ENCODE measurements at regions not wholly inside any gene's neighbourhood (a gene's known extent, or its start where the extent isn't known, plus 50 kb on each side); places are given as distances from the start of the nearest gene placed in this dataset.

DNA sequence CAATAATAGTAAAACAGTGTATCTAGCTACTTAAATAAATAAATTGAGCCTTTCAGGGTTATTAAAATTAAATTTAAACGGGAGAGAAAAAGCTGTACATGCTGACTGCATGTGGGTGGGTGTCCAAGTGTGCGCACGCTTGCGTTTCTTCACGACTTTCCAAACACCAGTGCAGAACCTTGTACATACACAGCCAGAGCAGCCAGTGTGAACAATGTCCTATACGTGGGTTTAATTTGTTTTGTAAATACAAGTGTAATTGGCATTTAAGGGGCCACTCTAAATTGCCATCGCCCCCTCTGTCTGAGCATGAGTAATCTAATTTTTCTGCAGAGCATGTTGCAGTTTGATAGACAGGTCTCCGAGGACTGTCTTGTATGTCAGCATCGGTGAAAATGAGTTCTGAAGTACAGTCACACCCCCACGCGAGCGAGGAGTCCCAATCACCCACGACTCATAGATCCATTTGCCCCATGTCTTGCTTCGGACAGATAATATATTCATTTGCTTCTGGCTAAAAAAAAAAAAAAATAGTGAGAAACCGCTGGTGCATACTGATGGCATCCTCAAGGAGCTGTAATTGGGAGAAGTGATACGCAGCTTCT, 121.8 kb upstream of the ARRDC4 start:
- Histone ChIP-seq H3K4me1 (ENCODE audit: control insufficient read depth, insufficient read depth, low read length, unreplicated experiment) (no peaks in the 10 kb centered on the region), H3K27me3 (ENCODE audit: insufficient read depth, low read length) (no peaks in the 10 kb centered on the region), H2AFZ (ENCODE audit: low read length, unreplicated experiment) (no peak overlapping the region), H3K4me3 (ENCODE audit: low read depth, low read length) (no peak overlapping the region), H3K36me3 (ENCODE audit: insufficient read depth, low read length) (no peaks in the 10 kb centered on the region), H3K79me2 (ENCODE audit: control insufficient read depth, insufficient read depth, low read length, unreplicated experiment) (no peaks in the 10 kb centered on the region), H3K27ac (ENCODE audit: low read depth, low read length) (no peak overlapping the region)

DNA sequence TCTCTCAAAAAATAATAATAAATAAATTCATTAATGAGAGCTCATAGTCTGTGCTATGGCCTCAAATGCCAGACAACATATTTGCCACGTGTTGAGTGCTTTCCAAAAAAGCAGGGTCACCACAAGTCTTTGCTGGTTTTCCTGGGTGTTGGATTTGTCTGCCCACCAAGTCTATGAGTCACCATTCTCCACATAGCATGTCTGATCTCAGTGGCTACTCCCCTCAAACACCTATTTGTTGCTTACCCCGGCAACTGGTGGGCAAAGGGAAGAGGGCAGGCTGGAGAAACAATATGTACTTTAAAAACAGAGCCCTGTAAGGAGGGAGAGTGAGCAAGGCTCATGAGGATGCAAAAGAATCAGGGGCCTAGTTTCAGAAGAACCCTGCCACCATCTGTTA, 120.0 kb upstream of the ARRDC4 start:
- no peaks in the 10 kb centered on the region for H3K36me3 ChIP-seq (ENCODE audit: insufficient read depth, low read length)
- H3K27me3 ChIP-seq (ENCODE audit: insufficient read depth, low read length): no peaks in the 10 kb centered on the region
- no peak overlapping the region for H2AFZ ChIP-seq (ENCODE audit: low read length, unreplicated experiment)
- no peaks in the 10 kb centered on the region for H3K79me2 ChIP-seq (ENCODE audit: control insufficient read depth, insufficient read depth, low read length, unreplicated experiment)
- H3K27ac ChIP-seq (ENCODE audit: low read depth, low read length): no peak overlapping the region
- no peak overlapping the region for H3K4me3 ChIP-seq (ENCODE audit: low read depth, low read length)
- no peaks in the 10 kb centered on the region for H3K4me1 ChIP-seq (ENCODE audit: control insufficient read depth, insufficient read depth, low read length, unreplicated experiment)

DNA sequence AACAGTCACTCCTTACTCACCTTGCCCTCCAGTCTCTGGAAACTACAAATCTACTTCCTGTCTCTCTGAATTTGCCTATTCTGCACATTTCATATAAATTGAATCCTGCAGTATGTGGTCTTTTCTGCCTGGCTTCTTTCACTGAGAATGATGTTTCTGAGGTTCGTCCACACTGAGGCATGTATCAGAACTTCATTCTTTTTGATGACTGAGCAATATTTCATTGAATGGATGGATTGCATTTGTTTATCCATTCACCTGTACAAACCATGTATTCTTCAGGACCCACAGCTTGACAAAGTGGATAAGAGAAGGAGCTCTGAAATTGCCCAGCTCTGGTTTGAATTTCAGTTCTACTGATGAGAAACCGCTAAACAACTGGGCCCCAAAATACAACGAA, 118.9 kb upstream of the ARRDC4 start:
- Histone ChIP-seq H3K79me2 (ENCODE audit: control insufficient read depth, insufficient read depth, low read length, unreplicated experiment) (no peaks in the 10 kb centered on the region), H2AFZ (ENCODE audit: low read length, unreplicated experiment) (no peak overlapping the region), H3K27ac (ENCODE audit: low read depth, low read length) (no peak overlapping the region), H3K4me1 (ENCODE audit: control insufficient read depth, insufficient read depth, low read length, unreplicated experiment) (no peaks in the 10 kb centered on the region), H3K36me3 (ENCODE audit: insufficient read depth, low read length) (no peaks in the 10 kb centered on the region), H3K27me3 (ENCODE audit: insufficient read depth, low read length) (no peaks in the 10 kb centered on the region), H3K4me3 (ENCODE audit: low read depth, low read length) (no peak overlapping the region)

GRCh38 chr15:97849183-97849582, 111.3 kb upstream of the ARRDC4 start:
- no peaks in the 10 kb centered on the region for H3K27me3 ChIP-seq (ENCODE audit: insufficient read depth, low read length)
- no peaks in the 10 kb centered on the region for H3K4me1 ChIP-seq (ENCODE audit: control insufficient read depth, insufficient read depth, low read length, unreplicated experiment)
- no peak overlapping the region for H3K4me3 ChIP-seq (ENCODE audit: low read depth, low read length)
- H2AFZ ChIP-seq (ENCODE audit: low read length, unreplicated experiment): no peak overlapping the region
- H3K36me3 ChIP-seq (ENCODE audit: insufficient read depth, low read length): no peaks in the 10 kb centered on the region
- H3K79me2 ChIP-seq (ENCODE audit: control insufficient read depth, insufficient read depth, low read length, unreplicated experiment): no peaks in the 10 kb centered on the region
- no peak overlapping the region for H3K27ac ChIP-seq (ENCODE audit: low read depth, low read length)

DNA sequence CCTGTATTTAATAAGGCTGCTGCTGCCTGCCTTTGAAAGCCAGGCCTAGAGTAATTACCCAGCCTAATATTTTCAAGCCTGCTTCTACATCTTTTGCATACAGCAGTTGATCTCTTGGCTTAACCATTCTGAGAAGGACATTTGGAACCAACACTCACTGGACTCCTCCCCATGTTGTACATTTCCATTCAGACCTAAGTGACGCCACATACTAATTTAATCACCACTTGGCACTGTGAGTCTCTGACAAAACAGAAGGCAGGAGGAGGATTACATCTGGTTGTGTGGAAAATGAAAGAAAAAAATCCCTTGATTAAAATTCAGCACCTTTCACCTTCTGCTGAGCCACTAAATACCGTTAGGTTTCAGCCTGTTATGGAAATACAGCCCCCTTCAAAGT, 102.2 kb upstream of the ARRDC4 start:
- Histone ChIP-seq H3K4me1 (ENCODE audit: control insufficient read depth, insufficient read depth, low read length, unreplicated experiment) (no peaks in the 10 kb centered on the region), H2AFZ (ENCODE audit: low read length, unreplicated experiment) (no peak overlapping the region), H3K4me3 (ENCODE audit: low read depth, low read length) (no peak overlapping the region), H3K36me3 (ENCODE audit: insufficient read depth, low read length) (no peaks in the 10 kb centered on the region), H3K79me2 (ENCODE audit: control insufficient read depth, insufficient read depth, low read length, unreplicated experiment) (no peaks in the 10 kb centered on the region), H3K27ac (ENCODE audit: low read depth, low read length) (no peak overlapping the region), H3K27me3 (ENCODE audit: insufficient read depth, low read length) (no peaks in the 10 kb centered on the region)

GRCh38 chr15:97861529-97862260, 98.8 kb upstream of the ARRDC4 start:
- Histone ChIP-seq H3K4me3 (ENCODE audit: low read depth, low read length) (no peak overlapping the region), H3K36me3 (ENCODE audit: insufficient read depth, low read length) (no peaks in the 10 kb centered on the region), H3K4me1 (ENCODE audit: control insufficient read depth, insufficient read depth, low read length, unreplicated experiment) (no peaks in the 10 kb centered on the region), H3K79me2 (ENCODE audit: control insufficient read depth, insufficient read depth, low read length, unreplicated experiment) (no peaks in the 10 kb centered on the region), H2AFZ (ENCODE audit: low read length, unreplicated experiment) (no peak overlapping the region), H3K27me3 (ENCODE audit: insufficient read depth, low read length) (no peaks in the 10 kb centered on the region), H3K27ac (ENCODE audit: low read depth, low read length) (no peak overlapping the region)

DNA sequence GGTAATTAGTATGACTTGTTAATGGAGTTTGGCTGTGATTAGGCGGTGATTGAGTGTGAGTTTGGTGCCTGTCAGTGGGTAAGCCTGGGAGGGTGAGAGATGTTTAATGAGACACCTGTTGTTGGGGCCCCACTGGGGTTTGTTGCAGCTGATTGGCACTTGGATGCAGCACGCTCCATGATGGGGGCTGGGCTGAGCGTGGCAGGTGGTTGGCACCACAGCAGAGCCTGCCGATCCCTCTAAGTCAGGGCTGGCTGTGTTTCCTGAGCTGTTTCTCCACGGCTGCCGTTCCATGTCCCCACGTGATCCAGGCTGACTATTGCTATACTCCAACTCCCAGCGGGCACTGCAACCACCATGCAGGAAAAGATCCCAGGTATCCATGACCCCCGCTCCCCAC, 93.5 kb upstream of the ARRDC4 start:
- Histone ChIP-seq H3K36me3 (ENCODE audit: insufficient read depth, low read length) (no peaks in the 10 kb centered on the region), H3K27ac (ENCODE audit: low read depth, low read length) (no peak overlapping the region), H3K27me3 (ENCODE audit: insufficient read depth, low read length) (no peaks in the 10 kb centered on the region), H3K79me2 (ENCODE audit: control insufficient read depth, insufficient read depth, low read length, unreplicated experiment) (no peaks in the 10 kb centered on the region), H3K4me3 (ENCODE audit: low read depth, low read length) (no peak overlapping the region), H3K4me1 (ENCODE audit: control insufficient read depth, insufficient read depth, low read length, unreplicated experiment) (no peaks in the 10 kb centered on the region), H2AFZ (ENCODE audit: low read length, unreplicated experiment) (no peak overlapping the region)

DNA sequence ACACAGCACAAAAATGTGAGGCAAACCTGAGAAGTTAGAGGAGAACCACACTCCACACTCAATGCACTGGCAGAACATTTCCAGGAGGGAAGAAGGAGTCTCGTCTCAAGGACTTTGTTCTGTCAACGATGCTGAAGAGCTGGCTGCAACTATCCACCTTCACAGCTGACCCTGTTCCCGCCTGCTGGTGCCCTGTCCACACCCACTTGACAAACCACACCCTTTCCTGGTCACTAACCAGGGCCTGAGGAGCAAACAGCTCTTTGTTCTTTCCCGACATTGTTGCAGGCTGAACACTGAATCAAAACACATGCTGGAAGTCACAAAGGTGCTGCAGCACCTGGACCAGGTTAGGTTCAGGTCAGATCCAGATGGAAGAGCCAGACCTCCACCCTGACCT, 92.6 kb upstream of the ARRDC4 start:
- H3K27me3 ChIP-seq (ENCODE audit: insufficient read depth, low read length): no peaks in the 10 kb centered on the region
- H3K4me3 ChIP-seq (ENCODE audit: low read depth, low read length): no peak overlapping the region
- H2AFZ ChIP-seq (ENCODE audit: low read length, unreplicated experiment): no peak overlapping the region

DNA sequence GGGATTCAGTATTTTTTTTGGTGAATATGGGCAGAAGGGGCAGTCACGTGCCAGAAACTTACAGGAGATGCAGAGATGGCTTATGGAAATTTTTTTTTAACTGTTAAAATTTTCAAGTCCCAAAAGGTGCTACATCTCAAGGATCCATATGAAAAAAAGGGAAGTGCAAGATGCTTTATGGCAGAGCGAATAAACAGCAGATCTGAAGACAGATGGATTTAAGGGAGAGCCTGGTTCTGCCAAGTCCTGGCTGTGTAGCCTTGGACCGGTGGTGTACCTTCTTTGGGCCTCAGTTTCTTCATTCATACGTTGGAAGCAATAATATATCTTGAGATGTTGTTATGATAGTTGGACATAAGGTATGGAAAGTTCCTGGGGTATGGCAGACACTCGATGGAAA, 91.5 kb upstream of the ARRDC4 start:
- Histone ChIP-seq H2AFZ (ENCODE audit: low read length, unreplicated experiment) (no peak overlapping the region), H3K4me3 (ENCODE audit: low read depth, low read length) (no peak overlapping the region), H3K4me1 (ENCODE audit: control insufficient read depth, insufficient read depth, low read length, unreplicated experiment) (no peaks in the 10 kb centered on the region), H3K36me3 (ENCODE audit: insufficient read depth, low read length) (no peaks in the 10 kb centered on the region), H3K27ac (ENCODE audit: low read depth, low read length) (no peak overlapping the region), H3K79me2 (ENCODE audit: control insufficient read depth, insufficient read depth, low read length, unreplicated experiment) (no peaks in the 10 kb centered on the region), H3K27me3 (ENCODE audit: insufficient read depth, low read length) (no peaks in the 10 kb centered on the region)

More for the DNA sequence above, 92.6 kb upstream of the ARRDC4 start:
- Histone ChIP-seq H3K79me2 (ENCODE audit: control insufficient read depth, insufficient read depth, low read length, unreplicated experiment) (no peaks in the 10 kb centered on the region), H3K27ac (ENCODE audit: low read depth, low read length) (no peak overlapping the region), H3K36me3 (ENCODE audit: insufficient read depth, low read length) (no peaks in the 10 kb centered on the region), H3K4me1 (ENCODE audit: control insufficient read depth, insufficient read depth, low read length, unreplicated experiment) (no peaks in the 10 kb centered on the region)

DNA sequence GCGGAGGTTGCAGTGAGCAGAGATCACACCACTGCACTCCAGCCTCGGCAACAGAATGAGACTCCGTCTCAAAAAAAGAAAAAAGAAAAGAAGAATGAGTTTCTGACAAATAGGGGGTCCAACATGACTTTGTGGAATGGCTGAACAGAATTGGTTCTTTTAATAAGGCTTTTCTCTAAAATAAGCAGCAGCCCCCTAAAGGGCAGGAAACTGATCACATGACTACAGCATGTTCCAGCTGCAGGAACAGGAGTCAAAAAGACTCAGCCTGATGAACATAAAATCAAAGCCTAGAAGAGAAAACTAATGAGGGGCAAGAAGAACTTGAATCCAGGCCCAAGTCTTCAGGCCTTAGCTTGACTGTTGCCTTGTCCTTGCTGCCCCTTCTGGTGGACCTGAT, 89.7 kb upstream of the ARRDC4 start:
- Histone ChIP-seq H3K36me3 (ENCODE audit: insufficient read depth, low read length) (no peaks in the 10 kb centered on the region), H3K79me2 (ENCODE audit: control insufficient read depth, insufficient read depth, low read length, unreplicated experiment) (no peaks in the 10 kb centered on the region), H3K27ac (ENCODE audit: low read depth, low read length) (no peak overlapping the region), H3K4me1 (ENCODE audit: control insufficient read depth, insufficient read depth, low read length, unreplicated experiment) (no peaks in the 10 kb centered on the region), H3K27me3 (ENCODE audit: insufficient read depth, low read length) (no peaks in the 10 kb centered on the region), H2AFZ (ENCODE audit: low read length, unreplicated experiment) (no peak overlapping the region), H3K4me3 (ENCODE audit: low read depth, low read length) (no peak overlapping the region)

DNA sequence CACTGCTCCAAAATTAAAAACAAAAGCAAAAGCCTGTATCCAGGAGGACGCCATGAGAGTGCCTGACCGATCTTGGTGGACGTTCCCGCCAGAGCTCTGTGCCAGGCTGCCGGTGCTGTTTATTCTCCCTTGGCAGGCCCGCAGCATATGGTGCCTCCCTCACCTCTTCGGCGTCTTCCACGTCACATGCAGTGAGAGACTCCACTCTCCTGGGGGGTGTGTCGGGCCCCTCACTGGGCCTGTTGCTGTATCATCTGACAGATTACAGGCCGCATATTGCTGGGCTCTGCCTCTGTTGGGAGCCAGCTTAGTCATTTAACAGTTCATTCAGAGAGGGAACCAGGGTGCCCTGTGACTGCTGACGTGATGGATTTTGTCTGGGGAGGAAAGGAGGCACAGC, 86.4 kb upstream of the ARRDC4 start:
- Histone ChIP-seq H3K79me2 (ENCODE audit: control insufficient read depth, insufficient read depth, low read length, unreplicated experiment) (no peaks in the 10 kb centered on the region), H3K4me3 (ENCODE audit: low read depth, low read length) (no peak overlapping the region), H3K4me1 (ENCODE audit: control insufficient read depth, insufficient read depth, low read length, unreplicated experiment) (no peaks in the 10 kb centered on the region), H3K27me3 (ENCODE audit: insufficient read depth, low read length) (no peaks in the 10 kb centered on the region), H2AFZ (ENCODE audit: low read length, unreplicated experiment) (no peak overlapping the region), H3K36me3 (ENCODE audit: insufficient read depth, low read length) (no peaks in the 10 kb centered on the region), H3K27ac (ENCODE audit: low read depth, low read length) (no peak overlapping the region)
